IMR-90 (cell line): ENCODE measurements at regions not wholly inside any gene's neighbourhood (a gene's known extent, or its start where the extent isn't known, plus 50 kb on each side); places are given as distances from the start of the nearest gene placed in this dataset.

Source experiments
- ATAC-seq: fragments of 200-7000 bp; cut with Tn5 transposase; 2 replicates; pipeline ENCODE4 v1.9.1; 2020; ENCODE audit warnings: low read depth, mild to moderate bottlenecking, moderate library complexity
- BruUV-seq: library from RNA; stranded (reverse); fragments of 400-500 nt; replicated peaks from 2 replicates; lab custom pipeline; 2021; lab: Mats Ljungman, UMichigan
- CTCF ChIA-PET: fragments of 300-600 bp; formaldehyde crosslinking; extraction: SDS; loops from one replicate; lab custom pipeline; 2021; ENCODE audit warnings: antibody characterized with exemption; lab: Yijun Ruan, JAX
- POLR2A ChIA-PET: fragments of 300-600 bp; sonication (Branson Sonifier 250); formaldehyde crosslinking; loops from one replicate; lab custom pipeline; 2022; ENCODE audit warnings: antibody characterized with exemption; ENCODE audit not compliant: unreplicated experiment; lab: Charles Lee
- DNase-seq: peaks from one replicate; pipeline ENCODE4 v3.0.0; 2013
- H2AFZ ChIP-seq: replicated peaks from 2 replicates; pipeline ENCODE3; 2013; ENCODE audit warnings: low read length, mild to moderate bottlenecking; ENCODE audit not compliant: poor library complexity
- H2AK5ac ChIP-seq: 2 replicates; pipeline ENCODE4 v1.6.1; 2013; ENCODE audit warnings: low read depth, low read length, inconsistent platforms
- H2AK9ac ChIP-seq: replicated peaks from 2 replicates; pipeline ENCODE3; 2013; ENCODE audit warnings: mild to moderate bottlenecking, low read depth, low read length, moderate library complexity; ENCODE audit not compliant: poor library complexity
- H2BK120ac ChIP-seq: 2 replicates; pipeline ENCODE4 v1.6.1; 2013; ENCODE audit warnings: low read depth, low read length, inconsistent platforms
- H2BK15ac ChIP-seq: 3 replicates; pipeline ENCODE4 v1.6.1; 2013; ENCODE audit warnings: low read depth, low read length, inconsistent platforms
- H2BK20ac ChIP-seq: 2 replicates; pipeline ENCODE4 v1.6.1; 2013; ENCODE audit warnings: low read depth, mild to moderate bottlenecking, inconsistent platforms, low read length, moderate library complexity
- H2BK5ac ChIP-seq: 2 replicates; pipeline ENCODE4 v1.6.1; 2013; ENCODE audit warnings: mild to moderate bottlenecking, low read depth, low read length, inconsistent platforms; ENCODE audit not compliant: poor library complexity, severe bottlenecking
- H3K14ac ChIP-seq: replicated peaks from 2 replicates; pipeline ENCODE4 v1.6.1; 2013; ENCODE audit warnings: low read depth, low read length, inconsistent platforms
- H3K18ac ChIP-seq: 2 replicates; pipeline ENCODE4 v1.6.1; 2013; ENCODE audit warnings: low read depth, low read length, control low read depth
- H3K23ac ChIP-seq: 2 replicates; pipeline ENCODE4 v1.6.1; 2013; ENCODE audit warnings: low read depth, low read length, inconsistent platforms
- H3K27ac ChIP-seq: 2 replicates; pipeline ENCODE4 v1.5.1; 2013; ENCODE audit warnings: mild to moderate bottlenecking, control low read depth, low read length; ENCODE audit not compliant: insufficient read depth
- H3K27me3 ChIP-seq: 2 replicates; pipeline ENCODE4 v1.6.1; 2013; ENCODE audit warnings: low read length; ENCODE audit not compliant: control insufficient read depth, insufficient read depth
- H3K36me3 ChIP-seq: 2 replicates; pipeline ENCODE4 v1.6.1; 2013; ENCODE audit warnings: low read length, mixed read lengths; ENCODE audit not compliant: control insufficient read depth, insufficient read depth
- H3K4ac ChIP-seq: 2 replicates; pipeline ENCODE4 v1.6.1; 2013; ENCODE audit warnings: low read depth, low read length, inconsistent platforms
- H3K4me1 ChIP-seq: 2 replicates; pipeline ENCODE4 v1.6.1; 2013; ENCODE audit warnings: low read length, mixed read lengths; ENCODE audit not compliant: control insufficient read depth, insufficient read depth
- H3K4me2 ChIP-seq: 2 replicates; pipeline ENCODE4 v1.6.1; 2013; ENCODE audit warnings: low read depth, mild to moderate bottlenecking, control low read depth, low read length, moderate library complexity
- H3K4me3 ChIP-seq: 2 replicates; pipeline ENCODE4 v1.5.1; 2013; ENCODE audit warnings: low read depth, mild to moderate bottlenecking, control low read depth, low read length, moderate library complexity; ENCODE audit not compliant: insufficient read depth
- H3K56ac ChIP-seq: 2 replicates; pipeline ENCODE4 v1.6.1; 2013; ENCODE audit warnings: low read length, inconsistent platforms; ENCODE audit not compliant: insufficient read depth; ENCODE audit errors: extremely low read depth
- H3K79me1 ChIP-seq, 2 experiments: 2 replicates each; pipeline ENCODE4 v1.6.1; 2013; ENCODE audit warnings: low read length in 2 of 2, inconsistent platforms in 1 of 2, low read depth in 1 of 2
- H3K9ac ChIP-seq: 2 replicates; pipeline ENCODE4 v1.6.1; 2013; ENCODE audit warnings: low read depth, low read length, control low read depth
- H3K9me1 ChIP-seq: 2 replicates; pipeline ENCODE4 v1.6.1; 2013; ENCODE audit warnings: low read length, inconsistent platforms; ENCODE audit not compliant: insufficient read depth
- H3K9me3 ChIP-seq: 2 replicates; pipeline ENCODE4 v1.6.1; 2013; ENCODE audit warnings: low read length; ENCODE audit not compliant: control insufficient read depth, insufficient read depth
- H4K20me1 ChIP-seq: 2 replicates; pipeline ENCODE4 v1.6.1; 2013; ENCODE audit warnings: low read length, inconsistent platforms; ENCODE audit not compliant: insufficient read depth
- H4K5ac ChIP-seq: 2 replicates; pipeline ENCODE4 v1.6.1; 2013; ENCODE audit warnings: mild to moderate bottlenecking, low read depth, low read length, control low read depth
- H4K8ac ChIP-seq, 2 experiments: 2 replicates each; pipeline ENCODE4 v1.6.1; 2013; ENCODE audit warnings: low read depth in 2 of 2, low read length in 2 of 2, control low read depth in 1 of 2, inconsistent platforms in 1 of 2
- H4K91ac ChIP-seq: 2 replicates; pipeline ENCODE4 v1.6.1; 2013; ENCODE audit warnings: low read depth, low read length, inconsistent platforms; ENCODE audit not compliant: insufficient read depth
- BHLHE40 ChIP-seq: fragments of 150-350 bp; IDR thresholded peaks from 2 replicates; pipeline ENCODE4 v1.6.1; 2016; ENCODE audit warnings: mild to moderate bottlenecking, low read depth, low read length
- CEBPB ChIP-seq: IDR thresholded peaks from 2 replicates; pipeline ENCODE4 v1.6.1; 2012; ENCODE audit warnings: low read depth, low read length, improper control_type of control experiment
- CHD1 ChIP-seq: IDR thresholded peaks from 2 replicates; pipeline ENCODE4 v1.6.1; 2012; ENCODE audit warnings: low read depth, low read length, improper control_type of control experiment
- FOS ChIP-seq: fragments of 150-350 bp; IDR thresholded peaks from 2 replicates; pipeline ENCODE4 v1.6.1; 2016; ENCODE audit warnings: low read depth, low read length
- MAFK ChIP-seq: IDR thresholded peaks from 2 replicates; pipeline ENCODE4 v1.6.1; 2012; ENCODE audit warnings: low read depth, low read length, improper control_type of control experiment
- MAZ ChIP-seq: IDR thresholded peaks from 2 replicates; pipeline ENCODE4 v1.6.1; 2012; ENCODE audit warnings: low read depth, mild to moderate bottlenecking, low read length, improper control_type of control experiment, moderate library complexity, borderline replicate concordance
- MXI1 ChIP-seq: IDR thresholded peaks from 2 replicates; pipeline ENCODE4 v1.6.1; 2012; ENCODE audit warnings: low read depth, mild to moderate bottlenecking, low read length, moderate library complexity, borderline replicate concordance
- NFE2L2 ChIP-seq: fragments of 150-350 bp; IDR thresholded peaks from 2 replicates; pipeline ENCODE4 v1.6.1; 2016; ENCODE audit warnings: low read depth, mild to moderate bottlenecking, low read length
- POLR2A ChIP-seq: IDR thresholded peaks from 2 replicates; pipeline ENCODE4 v1.6.1; 2012; ENCODE audit warnings: mild to moderate bottlenecking, low read depth, low read length
- RAD21 ChIP-seq: IDR thresholded peaks from 2 replicates; pipeline ENCODE4 v1.6.1; 2012; ENCODE audit warnings: low read length, improper control_type of control experiment
- RCOR1 ChIP-seq: IDR thresholded peaks from 2 replicates; pipeline ENCODE4 v1.6.1; 2012; ENCODE audit warnings: mild to moderate bottlenecking, low read length, improper control_type of control experiment; ENCODE audit not compliant: insufficient replicate concordance
- RFX5 ChIP-seq: IDR thresholded peaks from 2 replicates; pipeline ENCODE4 v1.8.0; 2012; ENCODE audit warnings: low read depth, mild to moderate bottlenecking, low read length, moderate library complexity
- SMC3 ChIP-seq: fragments of 150-350 bp; IDR thresholded peaks from 2 replicates; pipeline ENCODE4 v1.6.1; 2016; ENCODE audit warnings: low read depth, mild to moderate bottlenecking, antibody characterized with exemption, low read length, moderate library complexity
- WGBS, 2 experiments: methylation state at CpG; one replicate each; pipeline versions ENCODE4 v1.1.5 to v1.1.7; 2013; ENCODE audit warnings: missing lambda C conversion rate in 2 of 2; ENCODE audit not compliant: insufficient read length in 1 of 2; ENCODE audit errors: extremely low coverage in 2 of 2; 5-methylcytosine and 5-hydroxymethylcytosine counted together
- dilution Hi-C: fragments of 300-500 bp; cut with HindIII; formaldehyde crosslinking; loops from one replicate; pipeline ENCODE4 v1.14.3; 2018; ENCODE audit warnings: low sequenced_read_pairs; ENCODE audit not compliant: unreplicated experiment
- in situ Hi-C: fragments of 300-500 bp; cut with MboI; formaldehyde crosslinking; loops from 3 replicates; pipeline ENCODE4 v1.14.3; 2019; ENCODE audit warnings: low sequenced_read_pairs, inconsistent platforms, mixed read lengths
- intact Hi-C: fragments of 100-400 bp; cut with micrococcal nuclease; formaldehyde crosslinking; loops from 2 replicates; pipeline ENCODE4 v1.10.0; 2022
- TF ChIP-seq, protein P1 (sequence below): fragments of 150-350 bp; IDR thresholded peaks from 2 replicates; pipeline ENCODE4 v1.6.1; 2016; ENCODE audit warnings: low read depth, mild to moderate bottlenecking, low read length, moderate library complexity, borderline replicate concordance
- TF ChIP-seq, protein P2 (sequence below): fragments of 150-350 bp; IDR thresholded peaks from 2 replicates; pipeline ENCODE4 v1.6.1; 2017; ENCODE audit warnings: mild to moderate bottlenecking, antibody characterized with exemption, low read length, low read depth
- TF ChIP-seq, protein P3 (sequence below): conservative IDR thresholded peaks from 2 replicates; pipeline ENCODE4 v1.5.1; 2012; ENCODE audit warnings: mild to moderate bottlenecking, low read depth, low read length, improper control_type of control experiment

- no peaks in the 10 kb centered on the region for H3K79me1 ChIP-seq
- WGBS, 2 experiments = no CpG with 5 or more reads among the region's 1 CpG
- intact Hi-C loops (no loop called here), dilution Hi-C loops (no loop called here), in situ Hi-C loops (no loop called here)
- no peak overlapping the region for H2BK120ac ChIP-seq
- no peaks in the 10 kb centered on the region for H3K9me1 ChIP-seq
- no peaks in the 10 kb centered on the region for H3K9me3 ChIP-seq
- H2AFZ ChIP-seq = no peak overlapping the region
- ChIA-PET CTCF (no interaction called here), POLR2A (no interaction called here)
- ATAC-seq (no peak), DNase-seq (no peak)
- BruUV-seq = no TSS peak
- H4K8ac ChIP-seq = no peak overlapping the region
- H2BK15ac ChIP-seq = no peak overlapping the region
- no peak overlapping the region for H3K56ac ChIP-seq
- no peak overlapping the region for H4K91ac ChIP-seq
- no peak overlapping the region for H2BK20ac ChIP-seq
- H4K20me1 ChIP-seq = no peaks in the 10 kb centered on the region
- no peaks in the 10 kb centered on the region for H3K4me1 ChIP-seq
- H3K4ac ChIP-seq = no peak overlapping the region
- no peak overlapping the region for H3K4me3 ChIP-seq
- no peak overlapping the region for H2AK5ac ChIP-seq
- no peak overlapping the region for H3K9ac ChIP-seq
- no peak overlapping the region for H4K5ac ChIP-seq
- TF ChIP-seq FOS = no peak
- no peak for TF ChIP-seq MAFK
- no peak for TF ChIP-seq MAZ
- TF ChIP-seq MXI1 = no peak
- TF ChIP-seq, protein P1, sequence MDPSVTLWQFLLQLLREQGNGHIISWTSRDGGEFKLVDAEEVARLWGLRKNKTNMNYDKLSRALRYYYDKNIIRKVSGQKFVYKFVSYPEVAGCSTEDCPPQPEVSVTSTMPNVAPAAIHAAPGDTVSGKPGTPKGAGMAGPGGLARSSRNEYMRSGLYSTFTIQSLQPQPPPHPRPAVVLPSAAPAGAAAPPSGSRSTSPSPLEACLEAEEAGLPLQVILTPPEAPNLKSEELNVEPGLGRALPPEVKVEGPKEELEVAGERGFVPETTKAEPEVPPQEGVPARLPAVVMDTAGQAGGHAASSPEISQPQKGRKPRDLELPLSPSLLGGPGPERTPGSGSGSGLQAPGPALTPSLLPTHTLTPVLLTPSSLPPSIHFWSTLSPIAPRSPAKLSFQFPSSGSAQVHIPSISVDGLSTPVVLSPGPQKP = no peak
- TF ChIP-seq RFX5 = no peak
- TF ChIP-seq BHLHE40 = no peak
- TF ChIP-seq, protein P2, sequence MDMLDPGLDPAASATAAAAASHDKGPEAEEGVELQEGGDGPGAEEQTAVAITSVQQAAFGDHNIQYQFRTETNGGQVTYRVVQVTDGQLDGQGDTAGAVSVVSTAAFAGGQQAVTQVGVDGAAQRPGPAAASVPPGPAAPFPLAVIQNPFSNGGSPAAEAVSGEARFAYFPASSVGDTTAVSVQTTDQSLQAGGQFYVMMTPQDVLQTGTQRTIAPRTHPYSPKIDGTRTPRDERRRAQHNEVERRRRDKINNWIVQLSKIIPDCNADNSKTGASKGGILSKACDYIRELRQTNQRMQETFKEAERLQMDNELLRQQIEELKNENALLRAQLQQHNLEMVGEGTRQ = no peak
- TF ChIP-seq CHD1 = no peak
- TF ChIP-seq, protein P3, sequence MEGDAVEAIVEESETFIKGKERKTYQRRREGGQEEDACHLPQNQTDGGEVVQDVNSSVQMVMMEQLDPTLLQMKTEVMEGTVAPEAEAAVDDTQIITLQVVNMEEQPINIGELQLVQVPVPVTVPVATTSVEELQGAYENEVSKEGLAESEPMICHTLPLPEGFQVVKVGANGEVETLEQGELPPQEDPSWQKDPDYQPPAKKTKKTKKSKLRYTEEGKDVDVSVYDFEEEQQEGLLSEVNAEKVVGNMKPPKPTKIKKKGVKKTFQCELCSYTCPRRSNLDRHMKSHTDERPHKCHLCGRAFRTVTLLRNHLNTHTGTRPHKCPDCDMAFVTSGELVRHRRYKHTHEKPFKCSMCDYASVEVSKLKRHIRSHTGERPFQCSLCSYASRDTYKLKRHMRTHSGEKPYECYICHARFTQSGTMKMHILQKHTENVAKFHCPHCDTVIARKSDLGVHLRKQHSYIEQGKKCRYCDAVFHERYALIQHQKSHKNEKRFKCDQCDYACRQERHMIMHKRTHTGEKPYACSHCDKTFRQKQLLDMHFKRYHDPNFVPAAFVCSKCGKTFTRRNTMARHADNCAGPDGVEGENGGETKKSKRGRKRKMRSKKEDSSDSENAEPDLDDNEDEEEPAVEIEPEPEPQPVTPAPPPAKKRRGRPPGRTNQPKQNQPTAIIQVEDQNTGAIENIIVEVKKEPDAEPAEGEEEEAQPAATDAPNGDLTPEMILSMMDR = no peak
- TF ChIP-seq CEBPB = no peak
- no peak for TF ChIP-seq NFE2L2
- no peak for TF ChIP-seq RAD21
- TF ChIP-seq POLR2A = no peak
- no peak for TF ChIP-seq RCOR1
- TF ChIP-seq SMC3 = no peak
- H3K27ac ChIP-seq = no peak overlapping the region
- no peak overlapping the region for H3K4me2 ChIP-seq
- H3K23ac ChIP-seq = no peak overlapping the region
- no peaks in the 10 kb centered on the region for H3K36me3 ChIP-seq
- no peak overlapping the region for H2BK5ac ChIP-seq
- no peak overlapping the region for H3K18ac ChIP-seq
- H3K14ac ChIP-seq = no peak overlapping the region
- no peak overlapping the region for H2AK9ac ChIP-seq
- H3K27me3 ChIP-seq = no peaks in the 10 kb centered on the region
Observed at GRCh38 chr12:98173773-98174427, 341.5 kb upstream of the TMPO start.
